Activated CD4-positive, alpha-beta T cell treated with anti-CD3 and anti-CD28 coated beads, Interleukin-2, amount 50 U/mL, for 16 hours (primary cell): ENCODE measurements at regions not wholly inside any gene's neighbourhood (a gene's known extent, or its start where the extent isn't known, plus 50 kb on each side); places are given as distances from the start of the nearest gene placed in this dataset.
"Not testable (repeated sequence)": the region's sequence is repeated elsewhere in the genome, so short reads cannot be mapped to it uniquely, and the experiment has no call there.

Experiments
- DNase-seq: peaks from one replicate; pipeline ENCODE4 v3.0.0-alpha.2; 2020

DNA sequence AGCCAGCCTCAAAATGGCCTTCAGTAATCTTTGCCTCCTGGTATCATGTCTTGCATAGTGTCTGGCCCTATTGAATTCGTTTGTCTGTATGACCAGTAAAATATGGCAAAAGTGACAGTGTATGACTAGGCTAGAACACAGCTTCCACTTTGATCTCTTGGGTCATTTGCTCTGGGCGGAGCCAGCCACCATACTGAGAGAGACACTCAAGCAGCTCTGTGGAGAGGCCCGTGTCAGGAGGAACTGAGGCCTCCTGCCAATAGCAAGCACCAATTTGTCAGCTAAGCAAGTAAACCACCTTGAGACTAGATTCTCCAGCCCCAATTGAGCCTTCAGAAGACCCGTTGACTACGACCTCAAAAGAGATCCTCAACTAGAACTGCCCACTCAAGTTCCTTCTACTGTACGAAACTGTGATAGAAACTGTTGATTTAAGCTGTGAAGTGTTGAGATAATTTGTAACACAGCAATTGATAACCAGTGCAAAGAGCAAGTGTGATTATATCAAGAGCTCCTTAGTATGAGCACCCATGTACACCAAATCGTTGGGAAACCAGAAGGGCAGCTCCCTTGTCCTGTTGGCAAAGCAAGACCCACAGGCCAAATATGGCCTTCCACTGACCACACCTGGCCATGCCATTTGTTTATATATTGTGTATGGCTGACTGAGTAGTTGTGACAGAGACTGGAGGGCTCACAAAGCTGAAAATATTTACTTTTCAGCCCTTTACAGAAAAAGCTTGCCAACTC is 52.7 kb upstream of the SERBP1 start:
- DNase-seq, result no peak

- DNase-seq, result no peak
These were observed 54.3 kb upstream of the SERBP1 start for GRCh38 chr1:67484492-67484891.

DNA sequence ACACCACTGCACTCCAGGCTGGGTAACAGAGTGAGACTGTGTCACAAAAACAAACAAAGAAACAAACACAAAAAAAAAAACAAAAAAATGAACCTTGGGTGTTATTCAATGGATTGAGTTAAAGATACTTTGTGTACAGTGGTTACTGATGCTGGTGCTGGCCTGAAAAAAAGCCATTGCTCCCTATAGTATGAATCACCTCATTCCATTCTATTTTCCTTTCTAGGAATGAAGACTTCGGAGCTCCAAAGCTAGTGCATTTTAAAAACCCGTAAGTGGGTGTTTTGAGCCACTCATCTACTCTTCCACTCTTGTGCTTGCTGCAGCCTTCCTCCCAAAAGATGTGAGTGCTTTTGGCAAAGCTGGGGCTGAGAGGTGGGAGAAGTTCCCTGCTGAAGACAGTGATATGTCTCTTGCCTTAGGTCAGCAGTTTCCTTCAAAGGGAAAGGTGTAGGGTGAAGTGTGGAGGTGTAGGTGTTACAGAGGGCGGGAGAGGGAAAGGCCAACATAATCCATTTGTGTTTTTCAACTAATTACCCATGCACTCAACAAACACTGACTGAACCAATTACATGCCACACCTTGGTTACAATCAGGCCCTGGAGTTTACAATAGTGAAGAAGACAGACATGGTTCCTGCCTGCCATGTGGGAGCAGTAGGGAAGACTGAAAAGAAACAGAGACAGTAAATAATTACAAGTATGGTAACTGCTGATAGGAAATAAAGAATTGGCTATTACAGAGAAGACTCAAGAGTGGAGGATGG is 55.0 kb upstream of the SERBP1 start:
- DNase-seq, result no peak

- peak; percentile 6 for DNase-seq
These were observed 59.4 kb upstream of the SERBP1 start for GRCh38 chr1:67489643-67490042.

DNA sequence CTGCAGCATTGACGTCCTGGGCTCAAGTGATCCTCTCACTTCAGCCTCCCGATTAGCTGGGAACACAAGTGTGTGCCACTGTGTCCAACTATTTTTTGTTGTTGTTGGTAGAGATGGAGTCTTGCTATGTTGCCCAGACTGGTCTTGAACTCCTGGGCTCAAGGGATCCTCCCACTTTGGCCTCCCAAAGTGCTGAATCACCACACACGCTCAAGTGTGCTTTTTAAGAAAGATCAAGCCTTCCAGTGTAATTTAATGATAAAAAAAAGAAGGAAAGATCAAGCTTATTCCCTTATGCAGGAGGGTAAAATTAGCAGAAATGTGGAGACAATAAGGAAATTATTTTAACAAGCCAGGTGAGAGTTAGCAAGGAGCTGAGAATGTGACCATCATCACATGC is 61.1 kb upstream of the SERBP1 start:
- no peak for DNase-seq

DNA sequence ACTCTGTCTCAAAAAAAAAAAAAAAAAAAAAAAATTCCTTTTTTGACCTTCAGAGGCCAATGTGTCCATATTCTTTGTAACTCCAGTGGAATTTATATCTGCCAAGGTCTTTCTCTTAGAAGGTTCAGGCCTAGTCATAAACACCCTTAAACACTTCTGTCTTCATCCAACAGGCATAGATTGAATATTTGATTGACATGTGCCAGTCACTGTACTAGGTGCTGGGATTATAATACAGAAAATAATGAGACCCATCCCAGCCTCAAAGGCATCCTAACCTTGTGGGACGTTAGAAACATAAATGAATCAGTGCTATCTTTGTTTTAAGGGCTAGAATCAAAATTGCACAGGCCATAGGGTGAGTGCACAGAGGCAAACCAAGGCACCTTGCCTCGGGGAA is 62.9 kb upstream of the SERBP1 start:
- no peak for DNase-seq

DNA sequence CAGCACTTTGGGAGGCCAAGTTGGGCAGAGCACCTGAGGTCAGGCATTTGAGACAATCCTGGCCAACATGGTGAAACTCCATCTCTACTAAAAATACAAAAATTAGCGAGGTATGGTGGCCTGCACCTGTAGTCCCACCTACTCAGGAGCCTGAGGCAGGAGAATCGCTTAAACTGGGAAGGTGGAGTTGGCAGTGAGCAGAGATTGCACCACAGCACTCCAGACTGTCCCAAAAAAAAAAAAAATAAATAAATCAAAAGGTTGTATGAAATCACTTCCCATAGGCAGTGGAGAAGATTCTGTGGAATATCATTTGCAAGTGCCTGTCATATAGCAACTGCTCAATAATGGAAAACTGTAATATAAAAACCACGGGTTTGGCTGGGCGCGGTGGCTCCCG is 65.1 kb upstream of the SERBP1 start:
- DNase-seq, result no peak

DNA sequence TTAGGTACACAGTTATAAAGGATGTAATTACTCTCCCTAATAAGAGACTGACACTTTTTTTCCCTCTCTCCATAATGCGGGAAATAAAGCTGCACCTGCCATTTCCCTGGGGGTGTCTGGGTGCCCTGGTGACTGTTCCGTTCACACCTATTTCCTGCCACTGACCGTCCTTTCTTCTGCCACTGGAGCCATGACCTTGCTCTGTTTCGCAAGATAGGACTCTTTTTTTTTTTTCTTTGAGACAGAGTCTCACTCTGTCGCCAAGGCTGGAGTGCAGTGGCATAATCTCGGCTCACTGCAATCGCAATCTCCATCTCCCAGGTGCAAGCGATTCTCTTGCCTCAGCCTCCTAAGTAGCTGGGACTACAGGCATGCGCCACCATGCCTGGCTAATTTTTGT is 66.1 kb upstream of the SERBP1 start:
- DNase-seq, result no peak

- DNase-seq, result peak; percentile 91
These were observed 70.3 kb upstream of the SERBP1 start for GRCh38 chr1:67500413-67500959.

GRCh38 chr1:67503974-67504373 is 73.8 kb upstream of the SERBP1 start:
- DNase-seq, result no peak

GRCh38 chr1:67513392-67514294 is 83.4 kb upstream of the SERBP1 start:
- not testable (repeated sequence) for DNase-seq

DNA sequence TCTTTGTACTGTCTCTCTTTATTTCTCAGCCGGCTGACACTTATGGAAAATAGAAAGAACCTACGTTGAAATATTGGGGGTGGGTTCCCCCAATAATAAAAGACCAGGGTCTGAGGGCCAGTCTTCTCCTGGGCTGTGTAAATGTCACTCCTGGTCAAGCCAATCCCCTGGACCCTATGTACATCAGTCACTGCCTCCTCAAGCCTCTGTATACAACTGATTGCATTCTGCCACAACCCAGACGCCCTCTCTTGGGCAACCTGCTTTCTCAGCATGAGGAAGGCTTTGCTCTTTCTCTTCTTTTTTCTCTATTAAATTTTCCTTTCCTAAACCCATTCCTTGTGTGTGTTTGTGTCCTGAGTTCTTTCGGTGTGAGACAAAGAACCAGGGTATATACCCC is 84.1 kb upstream of the SERBP1 start:
- DNase-seq, result no peak

- no peak for DNase-seq
These were observed 84.6 kb upstream of the SERBP1 start for GRCh38 chr1:67514786-67515185.

DNA sequence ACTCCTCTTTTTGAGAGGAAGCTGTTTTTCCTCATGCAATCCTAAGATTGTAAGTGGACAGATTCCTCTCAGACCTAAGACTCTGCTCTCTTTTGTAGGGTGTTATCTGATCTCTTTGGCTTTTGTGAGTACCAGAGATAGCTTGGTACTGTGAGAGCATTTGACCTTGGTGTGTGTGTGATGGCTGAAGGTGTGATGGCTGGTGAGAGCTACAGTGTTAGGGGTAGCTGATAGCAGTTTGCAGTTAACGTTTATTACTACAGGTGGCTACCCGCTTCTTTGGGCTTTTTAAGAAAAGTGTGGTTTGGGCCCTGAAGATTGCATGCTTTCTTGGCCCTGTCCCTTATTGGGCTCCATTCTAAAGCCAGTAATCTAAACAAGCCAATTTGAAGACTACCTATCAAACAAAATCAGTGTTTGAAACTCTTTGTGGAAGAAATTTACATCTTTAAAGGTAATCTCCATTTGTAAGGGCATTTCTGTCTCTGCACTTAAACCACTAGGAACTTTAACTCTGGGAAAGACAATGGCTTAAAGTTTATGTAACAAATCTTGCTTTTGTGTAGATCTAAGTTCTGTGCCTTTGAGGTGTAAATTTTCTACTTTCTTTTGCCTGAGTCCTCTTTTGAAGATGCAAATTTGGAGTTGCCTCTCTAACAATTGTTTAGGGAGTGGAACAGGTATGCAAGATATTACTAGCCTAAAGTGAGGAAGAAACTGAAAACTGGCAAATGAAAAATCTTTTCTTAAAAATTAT is 85.3 kb upstream of the SERBP1 start:
- DNase-seq, result no peak

- DNase-seq, result no peak
These were observed 86.8 kb upstream of the SERBP1 start for GRCh38 chr1:67517046-67517445.

DNA sequence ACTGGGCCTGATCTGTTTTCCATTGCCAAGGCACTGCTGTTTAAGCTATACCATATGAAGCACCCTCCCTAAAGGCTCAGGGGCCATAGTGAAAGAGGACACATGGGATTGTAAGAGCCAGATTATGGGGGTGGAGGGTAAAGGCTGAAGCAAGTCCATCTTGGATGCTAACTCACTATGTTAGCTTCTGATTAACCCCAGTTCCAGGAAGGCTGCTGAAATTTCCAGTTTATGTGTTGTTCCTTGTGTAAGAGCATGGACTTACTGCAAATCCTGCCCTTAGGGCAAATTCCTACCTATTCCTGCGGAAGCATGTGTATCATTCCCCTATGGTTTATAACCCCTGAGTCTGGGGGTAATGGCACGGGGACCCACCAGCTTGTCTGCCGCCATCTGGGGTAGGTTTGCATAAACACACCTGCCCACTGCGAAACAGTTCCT is 91.8 kb upstream of the SERBP1 start:
- no peak for DNase-seq

GRCh38 chr1:67522793-67523192 is 92.6 kb upstream of the SERBP1 start:
- no peak for DNase-seq

- DNase-seq, result no peak
These were observed 94.2 kb upstream of the SERBP1 start for GRCh38 chr1:67524143-67525052.

- DNase-seq, result no peak
These were observed 95.0 kb upstream of the SERBP1 start for GRCh38 chr1:67525053-67525760.

GRCh38 chr1:67528141-67528540 is 97.9 kb upstream of the SERBP1 start:
- DNase-seq, result no peak

DNA sequence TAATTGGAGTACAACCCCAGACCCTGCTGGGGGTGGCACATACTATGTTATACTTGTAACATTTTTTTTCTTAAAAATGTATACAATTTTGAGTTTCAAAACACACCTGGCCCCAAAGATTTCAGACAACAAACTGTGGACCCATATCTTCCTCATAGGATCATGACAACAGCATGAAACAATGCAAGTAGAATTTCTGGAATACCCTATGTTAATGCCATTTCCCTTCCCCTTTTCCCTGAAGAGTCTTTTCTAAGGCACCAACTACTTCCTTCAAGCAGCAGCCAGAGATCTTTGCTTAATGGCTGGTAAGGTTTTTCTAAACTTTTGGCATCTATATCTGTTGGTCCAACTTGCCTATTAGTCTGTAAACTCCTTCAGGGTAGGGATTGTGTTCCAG is 99.9 kb upstream of the SERBP1 start:
- DNase-seq, result no peak
